Astrocyte (in vitro differentiated cells and primary cell): ENCODE measurements at regions not wholly inside any gene's neighbourhood (a gene's known extent, or its start where the extent isn't known, plus 50 kb on each side); places are given as distances from the start of the nearest gene placed in this dataset.

ENCODE experiments used
- DNase-seq: peaks from one replicate; pipeline ENCODE4 v3.0.0-alpha.2; 2010; ENCODE audit warnings: low read depth
- FAIRE-seq: peaks from 2 replicates; lab custom pipeline; 2011; peaks lifted over from hg19 to GRCh38; lab: Jason Lieb, UNC
- H2AFZ ChIP-seq: 2 replicates; pipeline ENCODE4 v1.6.0; 2012; ENCODE audit warnings: low read depth, low read length, inconsistent platforms
- H3K27ac ChIP-seq: 2 replicates; pipeline ENCODE4 v1.5.1; 2011; ENCODE audit warnings: low read depth, low read length, inconsistent platforms
- H3K27me3 ChIP-seq: 2 replicates; pipeline ENCODE4 v1.6.0; 2011; ENCODE audit warnings: low read length, inconsistent platforms; ENCODE audit not compliant: insufficient read depth
- H3K36me3 ChIP-seq: 2 replicates; pipeline ENCODE4 v1.5.1; 2011; ENCODE audit warnings: low read length, inconsistent platforms; ENCODE audit not compliant: insufficient read depth
- H3K4me1 ChIP-seq: 2 replicates; pipeline ENCODE4 v1.5.1; 2011; ENCODE audit warnings: low read length, inconsistent platforms; ENCODE audit not compliant: insufficient read depth
- H3K4me2 ChIP-seq: 2 replicates; pipeline ENCODE4 v1.6.0; 2012; ENCODE audit warnings: low read length, inconsistent platforms
- H3K4me3 ChIP-seq: 2 replicates; pipeline ENCODE4 v1.5.1; 2011; ENCODE audit warnings: low read depth, mild to moderate bottlenecking, low read length, inconsistent platforms; ENCODE audit not compliant: insufficient read depth
- H3K79me2 ChIP-seq: 2 replicates; pipeline ENCODE4 v1.6.0; 2012; ENCODE audit warnings: mild to moderate bottlenecking, low read length, inconsistent platforms; ENCODE audit not compliant: insufficient read depth
- H3K9ac ChIP-seq: 2 replicates; pipeline ENCODE4 v1.6.0; 2012; ENCODE audit warnings: mild to moderate bottlenecking, low read length, inconsistent platforms
- H3K9me3 ChIP-seq: 2 replicates; pipeline ENCODE4 v1.5.1; 2012; ENCODE audit warnings: low read depth, mild to moderate bottlenecking, low read length, inconsistent platforms; ENCODE audit not compliant: insufficient read depth
- H4K20me1 ChIP-seq: 2 replicates; pipeline ENCODE4 v1.6.0; 2012; ENCODE audit warnings: low read length, inconsistent platforms; ENCODE audit not compliant: insufficient read depth
- H3K27ac Mint-ChIP-seq: one replicate; pipeline ENCODE4 v1.8.0; 2021; ENCODE audit warnings: mild to moderate bottlenecking, mixed read lengths; ENCODE audit not compliant: unreplicated experiment
- H3K27me3 Mint-ChIP-seq: one replicate; pipeline ENCODE4 v1.8.0; 2021; ENCODE audit warnings: low read depth, mixed read lengths; ENCODE audit not compliant: unreplicated experiment
- H3K36me3 Mint-ChIP-seq: one replicate; pipeline ENCODE4 v1.8.0; 2021; ENCODE audit warnings: low read depth, mixed read lengths; ENCODE audit not compliant: unreplicated experiment
- H3K4me1 Mint-ChIP-seq: one replicate; pipeline ENCODE4 v1.8.0; 2021; ENCODE audit warnings: low read depth, mixed read lengths; ENCODE audit not compliant: unreplicated experiment
- H3K4me3 Mint-ChIP-seq: one replicate; pipeline ENCODE4 v1.8.0; 2021; ENCODE audit warnings: mild to moderate bottlenecking, moderate library complexity, mixed read lengths; ENCODE audit not compliant: unreplicated experiment
- H3K9me3 Mint-ChIP-seq: one replicate; pipeline ENCODE4 v1.8.0; 2021; ENCODE audit warnings: mild to moderate bottlenecking, mixed read lengths; ENCODE audit not compliant: unreplicated experiment
- CTCF ChIP-seq: IDR thresholded peaks from 2 replicates; pipeline ENCODE4 v1.5.1; 2011; ENCODE audit warnings: low read depth, mild to moderate bottlenecking, inconsistent platforms, low read length, moderate library complexity; ENCODE audit not compliant: insufficient read depth
- EZH2 ChIP-seq: IDR thresholded peaks from 2 replicates; pipeline ENCODE4 v1.6.1; 2012; ENCODE audit warnings: mild to moderate bottlenecking, low read length, inconsistent platforms; ENCODE audit not compliant: insufficient read depth

DNA sequence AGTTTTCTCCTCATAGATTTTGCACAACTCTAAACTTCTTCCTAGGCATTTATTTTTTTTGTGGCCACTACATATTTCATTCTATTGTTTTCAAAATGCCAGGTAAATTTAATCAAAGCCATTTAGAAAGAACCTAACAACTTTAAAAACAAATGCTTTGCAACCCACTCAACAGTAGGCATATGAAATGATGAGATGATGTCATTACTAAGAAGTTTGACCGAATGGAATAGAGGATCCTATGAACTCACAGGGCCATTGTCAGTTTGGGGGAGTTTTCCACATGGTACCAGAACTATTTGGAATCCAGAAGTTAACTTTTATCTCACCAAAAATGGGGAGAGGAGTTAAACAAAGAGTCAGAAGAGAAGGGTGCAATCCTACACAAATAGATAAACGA, 100.7 kb upstream of the INHBA start:
- H3K4me3 Mint-ChIP-seq = no peak overlapping the region
- Histone ChIP-seq H3K79me2 (no peaks in the 10 kb centered on the region), H3K9ac (no peak overlapping the region), H3K4me3 (no peak overlapping the region), H2AFZ (no peak overlapping the region), H3K27me3 (no peaks in the 10 kb centered on the region), H3K27ac (no peak overlapping the region), H3K4me2 (no peak overlapping the region), H3K9me3 (no peaks in the 10 kb centered on the region), H3K36me3 (no peaks in the 10 kb centered on the region), H3K4me1 (no peaks in the 10 kb centered on the region), H4K20me1 (no peaks in the 10 kb centered on the region)
- DNase-seq (no peak), FAIRE-seq (no peak)
- H3K36me3 Mint-ChIP-seq = peaks cover 1% of the 10 kb centered on the region
- H3K9me3 Mint-ChIP-seq = no peaks in the 10 kb centered on the region
- TF ChIP-seq EZH2 = no peak
- no peak for TF ChIP-seq CTCF
- H3K4me1 Mint-ChIP-seq = no peaks in the 10 kb centered on the region
- no peaks in the 10 kb centered on the region for H3K27me3 Mint-ChIP-seq
- H3K27ac Mint-ChIP-seq = no peak overlapping the region

- Histone ChIP-seq H3K9me3 (no peaks in the 10 kb centered on the region), H3K4me3 (no peak overlapping the region), H3K27ac (no peak overlapping the region), H3K36me3 (no peaks in the 10 kb centered on the region), H3K4me1 (no peaks in the 10 kb centered on the region), H3K9ac (no peak overlapping the region), H3K27me3 (no peaks in the 10 kb centered on the region), H3K79me2 (no peaks in the 10 kb centered on the region), H3K4me2 (no peak overlapping the region), H4K20me1 (no peaks in the 10 kb centered on the region), H2AFZ (no peak overlapping the region)
- no peak for TF ChIP-seq CTCF
- no peak for TF ChIP-seq EZH2
- Mint-ChIP-seq H3K36me3 (peaks cover 1% of the 10 kb centered on the region), H3K9me3 (no peaks in the 10 kb centered on the region), H3K27ac (no peak overlapping the region), H3K4me1 (peaks cover 1% of the 10 kb centered on the region), H3K27me3 (no peaks in the 10 kb centered on the region), H3K4me3 (no peak overlapping the region)
- FAIRE-seq (no peak), DNase-seq (no peak)
Observed at GRCh38 chr7:41796331-41796730, 93.4 kb upstream of the INHBA start.

DNA sequence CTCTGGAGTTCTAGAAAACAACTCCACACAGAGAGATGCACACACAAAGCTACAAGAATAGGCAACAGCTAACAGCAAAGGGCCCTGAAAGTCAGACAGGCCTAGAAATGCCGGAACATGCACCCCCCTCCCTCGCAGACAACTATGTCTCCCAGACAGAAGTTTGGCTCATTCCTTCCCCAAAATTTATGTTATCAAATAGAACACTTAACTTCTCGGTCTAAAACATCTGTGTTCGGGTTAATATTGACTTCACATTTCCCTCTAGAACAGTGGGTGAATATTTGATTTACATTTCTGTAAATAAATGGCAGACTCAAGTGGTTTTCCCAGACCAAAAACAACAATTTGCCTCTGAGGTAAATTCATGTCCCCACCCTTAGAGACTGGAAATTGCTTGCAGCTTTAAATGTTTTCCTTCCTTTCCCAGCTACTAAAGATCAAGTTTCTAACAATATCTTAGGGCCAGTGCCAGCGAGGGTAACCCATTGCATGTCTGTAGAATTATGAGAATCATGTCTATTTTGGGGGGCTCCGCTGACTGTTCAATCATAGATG, 92.5 kb upstream of the INHBA start:
- H3K36me3 ChIP-seq = no peaks in the 10 kb centered on the region
- Mint-ChIP-seq H3K9me3 (no peaks in the 10 kb centered on the region), H3K4me3 (no peak overlapping the region), H3K4me1 (peaks cover 1% of the 10 kb centered on the region), H3K36me3 (peaks cover 1% of the 10 kb centered on the region), H3K27ac (no peak overlapping the region), H3K27me3 (no peaks in the 10 kb centered on the region)
- no peak overlapping the region for H3K9ac ChIP-seq
- no peak for TF ChIP-seq EZH2
- no peak for TF ChIP-seq CTCF
- no peaks in the 10 kb centered on the region for H3K27me3 ChIP-seq
- H3K4me2 ChIP-seq = no peak overlapping the region
- H3K4me3 ChIP-seq = no peak overlapping the region
- no peaks in the 10 kb centered on the region for H3K4me1 ChIP-seq
- H4K20me1 ChIP-seq = no peaks in the 10 kb centered on the region
- no peak overlapping the region for H2AFZ ChIP-seq
- H3K9me3 ChIP-seq = no peaks in the 10 kb centered on the region
- DNase-seq (no peak), FAIRE-seq (no peak)
- H3K27ac ChIP-seq = no peak overlapping the region
- H3K79me2 ChIP-seq = no peaks in the 10 kb centered on the region
